ENCODE measurements at regions not wholly inside any gene's neighbourhood (a gene's known extent, or its start where the extent isn't known, plus 50 kb on each side); places are given as distances from the start of the nearest gene placed in this dataset.

- DNase-seq (ENCODE audit: low spot score), result no peak
- TF ChIP-seq CTCF (IDR thresholded peaks at IDR 0.05; ENCODE audit: extremely low read depth, missing control alignments), result no peak
Observed at GRCh38 chr9:129467004-129467588, 153.8 kb downstream of the C9orf50 start.

GRCh38 chr9:129465834-129466535 is 154.9 kb downstream of the C9orf50 start:
- no peak for TF ChIP-seq CTCF (IDR thresholded peaks at IDR 0.05; ENCODE audit: extremely low read depth, missing control alignments)
- no peak for DNase-seq (ENCODE audit: low spot score)

- no peak for DNase-seq (ENCODE audit: low spot score)
- TF ChIP-seq CTCF (IDR thresholded peaks at IDR 0.05; ENCODE audit: extremely low read depth, missing control alignments), result no peak
Observed at GRCh38 chr9:129464972-129465833, 155.7 kb downstream of the C9orf50 start.

GRCh38 chr9:129463994-129464393 is 156.9 kb downstream of the C9orf50 start:
- no peak for DNase-seq (ENCODE audit: low spot score)
- TF ChIP-seq CTCF (IDR thresholded peaks at IDR 0.05; ENCODE audit: extremely low read depth, missing control alignments), result no peak

- no peak for TF ChIP-seq CTCF (IDR thresholded peaks at IDR 0.05; ENCODE audit: extremely low read depth, missing control alignments)
Observed at GRCh38 chr9:129463477-129463876, 157.4 kb downstream of the C9orf50 start.

GRCh38 chr9:129462360-129462759 is 158.5 kb downstream of the C9orf50 start:
- DNase-seq (ENCODE audit: low spot score), result no peak

More at GRCh38 chr9:129463477-129463876, 157.4 kb downstream of the C9orf50 start:
- DNase-seq (ENCODE audit: low spot score), result no peak

More at GRCh38 chr9:129462360-129462759, 158.5 kb downstream of the C9orf50 start:
- no peak for TF ChIP-seq CTCF (IDR thresholded peaks at IDR 0.05; ENCODE audit: extremely low read depth, missing control alignments)

Measured in GM20000 (cell line).